Lung (tissue), 11 donors: ENCODE measurements at regions not wholly inside any gene's neighbourhood (a gene's known extent, or its start where the extent isn't known, plus 50 kb on each side); places are given as distances from the start of the nearest gene placed in this dataset.

ENCODE experiments used
- ATAC-seq: fragments of 200-7000 bp; cut with Tn5 transposase; one replicate; pipeline ENCODE4 v1.9.1; 2020; ENCODE audit warnings: moderate number of reproducible peaks; ENCODE audit not compliant: insufficient read depth, low FRiP score
- DNase-seq, 3 donors: peaks; one replicate each; pipeline ENCODE4 v3.0.0-alpha.2; 2013 to 2017
- H3K27ac ChIP-seq, 2 donors: one replicate each; pipeline ENCODE4 v1.5.1; 2013; ENCODE audit warnings: mild to moderate bottlenecking in 2 of 2, moderate library complexity in 2 of 2, control low read depth in 1 of 2, inconsistent platforms in 1 of 2, low read depth in 1 of 2, low read length in 1 of 2
- H3K27me3 ChIP-seq, 3 donors: one replicate each; pipeline ENCODE4 v1.5.1; 2013; ENCODE audit warnings: low read length in 2 of 3; ENCODE audit not compliant: control insufficient read depth in 3 of 3, insufficient read depth in 3 of 3
- H3K36me3 ChIP-seq, 4 donors: one replicate each; pipeline ENCODE4 v1.5.1; 2013; ENCODE audit warnings: low read length in 4 of 4, mild to moderate bottlenecking in 1 of 4, moderate library complexity in 1 of 4; ENCODE audit not compliant: control insufficient read depth in 4 of 4, insufficient read depth in 4 of 4
- H3K4me1 ChIP-seq, 5 donors: one replicate each; pipeline ENCODE4 v1.5.1; 2013; ENCODE audit warnings: low read length in 5 of 5, mild to moderate bottlenecking in 2 of 5, moderate library complexity in 1 of 5; ENCODE audit not compliant: control insufficient read depth in 5 of 5, insufficient read depth in 5 of 5
- H3K4me3 ChIP-seq: one replicate; pipeline ENCODE4 v1.5.1; 2013; ENCODE audit warnings: mild to moderate bottlenecking, control low read depth, moderate library complexity
- H3K9ac ChIP-seq, 2 donors: one replicate each; pipeline ENCODE4 v1.5.1; 2013; ENCODE audit warnings: low read length in 2 of 2, control low read depth in 1 of 2; ENCODE audit not compliant: insufficient read depth in 1 of 2
- H3K9me3 ChIP-seq, 4 donors: one replicate each; pipeline ENCODE4 v1.5.1; 2013; ENCODE audit warnings: low read length in 3 of 4, mild to moderate bottlenecking in 1 of 4, moderate library complexity in 1 of 4; ENCODE audit not compliant: control insufficient read depth in 4 of 4, insufficient read depth in 3 of 4
- CTCF ChIP-seq: IDR thresholded peaks from 2 replicates; pipeline ENCODE4 v1.5.1; 2012; ENCODE audit warnings: mild to moderate bottlenecking; ENCODE audit errors: control extremely low read depth, extremely low read depth
- WGBS, 2 donors: extraction: QIAGEN DNeasy Blood & Tissue Kit; methylation state at CpG; one replicate each; pipeline ENCODE4 v1.1.7; 2013; 5-methylcytosine and 5-hydroxymethylcytosine counted together
- donor health status: control.
- donor health status: control.
- donor health status: Bipolar disorder and iron deficiency.
- donor health status: healthy.
- donor health status: DM: yes; HTN: yes; CAD: no.

GRCh38 chr20:52577696-52578095 is 386.1 kb upstream of the ZFP64 start:
- 76 to 83% methylated on average over 3 of the region's 3 CpGs for WGBS, 2 donors
- no peak overlapping the region for H3K27ac ChIP-seq
- H3K9me3 ChIP-seq, result peaks cover 0 to 9% (median 0%) of the 10 kb centered on the region in 4 donors
- ATAC-seq (no peak), DNase-seq (no peak)
- H3K4me1 ChIP-seq, result no peaks in the 10 kb centered on the region
- no peak overlapping the region for H3K9ac ChIP-seq
- no peak overlapping the region for H3K4me3 ChIP-seq
- H3K27me3 ChIP-seq, result no peaks in the 10 kb centered on the region
- TF ChIP-seq CTCF, result no peak
- H3K36me3 ChIP-seq, result no peaks in the 10 kb centered on the region

GRCh38 chr20:52572687-52573086 is 381.1 kb upstream of the ZFP64 start:
- DNase-seq, result peak in 1 of 3 donors; percentile 37
- ATAC-seq, result no peak
- Histone ChIP-seq H3K9me3 (peaks cover 0 to 6% (median 0%) of the 10 kb centered on the region in 4 donors), H3K27me3 (no peaks in the 10 kb centered on the region), H3K4me1 (no peaks in the 10 kb centered on the region), H3K4me3 (no peak overlapping the region), H3K27ac (no peak overlapping the region), H3K36me3 (no peaks in the 10 kb centered on the region), H3K9ac (no peak overlapping the region)
- WGBS, 2 donors, result 80 to 81% methylated on average over 1 of the region's 1 CpG
- no peak for TF ChIP-seq CTCF

- Histone ChIP-seq H3K27ac (no peak overlapping the region), H3K36me3 (no peaks in the 10 kb centered on the region), H3K4me3 (no peak overlapping the region), H3K9me3 (peaks cover 0 to 2% (median under 1%) of the 10 kb centered on the region in 4 donors), H3K27me3 (no peaks in the 10 kb centered on the region), H3K9ac (no peak overlapping the region), H3K4me1 (no peaks in the 10 kb centered on the region)
- DNase-seq (no peak), ATAC-seq (no peak)
- TF ChIP-seq CTCF, result no peak
- WGBS, 2 donors, result 94 to 97% methylated on average over 3 of the region's 3 CpGs
Observed at GRCh38 chr20:52569201-52569600, 377.6 kb upstream of the ZFP64 start.

- DNase-seq (no peak), ATAC-seq (no peak)
- WGBS, 2 donors, result 87 to 92% methylated on average over 2 of the region's 2 CpGs
- Histone ChIP-seq H3K4me3 (no peak overlapping the region), H3K9ac (no peak overlapping the region), H3K4me1 (no peaks in the 10 kb centered on the region), H3K27me3 (no peaks in the 10 kb centered on the region), H3K9me3 (peaks cover 0 to 2% (median under 1%) of the 10 kb centered on the region in 4 donors), H3K27ac (no peak overlapping the region), H3K36me3 (no peaks in the 10 kb centered on the region)
- TF ChIP-seq CTCF, result no peak
Observed at GRCh38 chr20:52565614-52566013, 374.0 kb upstream of the ZFP64 start.
